Iris pigment epithelial cell (primary cell): ENCODE measurements at regions not wholly inside any gene's neighbourhood (a gene's known extent, or its start where the extent isn't known, plus 50 kb on each side); places are given as distances from the start of the nearest gene placed in this dataset.

Source experiments
- DNase-seq: peaks from one replicate; pipeline ENCODE4 v3.0.0-alpha.2; 2011; ENCODE audit warnings: low read depth

DNA sequence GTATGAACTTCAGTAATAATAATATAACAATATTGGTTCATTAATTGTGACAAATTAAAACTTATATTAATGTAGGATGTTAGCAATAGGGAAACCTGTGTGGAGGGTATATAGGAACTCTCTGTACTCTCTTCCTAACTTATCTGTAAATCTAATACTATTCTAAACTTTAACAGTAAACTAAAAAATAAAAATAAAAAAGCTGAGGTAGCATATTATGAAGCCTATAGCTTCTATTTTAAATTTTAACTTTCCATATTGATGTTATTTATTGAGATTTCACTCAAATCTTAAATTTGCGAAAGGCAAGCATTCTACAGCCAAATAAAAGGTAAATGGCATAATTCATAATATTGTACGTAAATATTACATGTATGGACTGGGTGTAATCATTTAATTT is 326.4 kb downstream of the MEI4 start:
- DNase-seq: no peak

- no peak for DNase-seq
Observed at GRCh38 chr6:77986380-77987034, 333.7 kb downstream of the MEI4 start.

- DNase-seq: no peak
Observed at GRCh38 chr6:77987035-77987384, 334.2 kb downstream of the MEI4 start.

DNA sequence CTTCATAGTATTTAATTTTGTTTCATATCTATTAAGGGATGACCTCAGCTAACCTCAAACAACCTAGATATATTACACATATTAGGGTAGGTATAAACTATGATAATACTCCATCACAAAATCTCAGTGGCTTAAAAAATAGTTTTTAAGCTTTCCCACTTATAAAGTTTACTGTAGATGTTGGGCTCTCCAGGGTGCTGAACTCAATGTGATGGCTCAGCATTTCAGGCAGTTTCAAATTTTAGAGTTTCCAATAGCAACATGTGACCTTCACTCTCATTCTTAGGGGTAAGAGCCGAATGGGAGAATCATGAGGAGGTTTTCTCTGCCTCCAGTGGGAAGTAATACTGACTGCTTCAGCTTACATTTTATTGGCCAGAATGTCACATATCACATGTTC is 357.3 kb downstream of the MEI4 start:
- no peak for DNase-seq

DNA sequence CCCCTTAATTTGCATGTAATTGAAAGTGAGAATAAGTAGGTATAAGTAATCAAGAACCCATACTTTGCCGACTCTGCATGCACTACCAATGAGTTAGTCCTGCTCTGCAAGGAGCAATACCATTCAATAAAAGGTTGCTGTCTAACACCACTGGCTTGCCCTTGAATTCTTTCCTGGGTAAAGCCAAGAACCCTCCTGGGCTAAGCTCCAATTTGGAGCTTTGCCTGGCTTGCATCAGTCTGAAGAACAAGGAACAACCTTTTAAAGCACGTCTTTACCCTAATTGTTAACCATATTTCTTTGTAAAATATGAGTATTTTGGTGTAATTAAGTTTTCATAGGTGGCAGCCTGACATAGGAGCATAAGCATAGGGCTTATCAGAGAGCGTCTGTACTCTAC is 367.7 kb downstream of the MEI4 start:
- DNase-seq: no peak

DNA sequence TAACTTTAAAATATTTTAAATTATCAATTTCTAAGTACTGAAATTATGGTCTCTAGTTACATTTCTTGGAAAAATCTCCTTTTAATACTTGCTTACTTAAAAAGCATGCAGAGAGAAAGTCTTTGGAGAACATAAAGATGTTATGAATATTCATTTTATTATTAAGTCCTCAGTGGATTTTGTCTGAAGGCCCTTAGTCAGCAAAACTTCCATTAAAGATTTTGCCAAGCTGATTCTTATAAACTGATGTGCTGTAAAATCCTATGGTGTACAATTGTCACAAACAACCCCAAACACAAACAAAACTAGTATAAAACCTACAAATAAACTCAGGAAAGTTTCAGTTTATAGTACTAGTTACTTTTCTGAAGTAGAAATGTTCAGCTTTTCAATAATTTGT is 372.7 kb downstream of the MEI4 start:
- no peak for DNase-seq

GRCh38 chr6:78031228-78031627 is 378.4 kb downstream of the MEI4 start:
- DNase-seq: no peak

- no peak for DNase-seq
Observed at GRCh38 chr6:78059171-78059570, 406.3 kb downstream of the MEI4 start.

DNA sequence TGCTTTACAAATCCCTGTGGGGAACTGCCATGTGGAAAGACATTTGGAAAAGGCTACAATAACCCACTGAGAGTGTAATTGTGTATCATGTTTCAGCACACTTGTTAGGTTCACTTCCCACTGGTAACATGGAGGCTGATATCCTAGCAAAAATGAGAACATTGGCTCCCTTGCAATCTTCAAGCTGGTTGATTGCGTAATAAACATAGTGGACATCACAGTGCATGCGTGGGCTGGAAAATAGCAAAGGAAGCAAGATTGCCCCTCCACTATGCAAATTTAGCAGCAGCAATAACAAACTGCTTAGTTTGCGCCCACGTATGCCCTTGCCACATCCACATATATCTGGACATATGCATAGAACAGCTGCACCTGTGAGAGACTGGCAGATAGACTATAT is 410.2 kb downstream of the MEI4 start:
- DNase-seq: no peak

- no peak for DNase-seq
Observed at GRCh38 chr6:78076371-78076770, 423.5 kb downstream of the MEI4 start.

GRCh38 chr6:78089531-78089930 is 436.7 kb downstream of the MEI4 start:
- DNase-seq: peak; percentile 1

DNA sequence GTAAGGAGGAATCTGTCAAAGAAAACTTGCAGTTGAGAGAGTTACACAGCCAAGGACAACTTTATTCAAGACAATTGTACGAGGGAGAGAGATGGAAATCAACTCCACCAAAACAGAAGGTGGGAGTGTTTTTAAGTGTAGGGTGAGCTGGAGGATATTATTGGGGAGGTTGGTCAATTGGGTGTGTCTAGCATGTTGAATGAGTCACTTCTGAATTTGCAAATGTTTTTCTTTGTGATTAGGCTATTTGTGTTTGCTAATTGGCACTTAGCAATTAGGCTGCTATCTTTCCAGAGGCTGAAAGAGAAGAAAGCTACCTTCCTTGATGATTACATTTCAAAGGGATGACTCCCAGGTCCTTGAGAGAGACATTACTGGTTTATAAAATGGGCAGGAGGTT is 441.1 kb downstream of the MEI4 start:
- DNase-seq: no peak

DNA sequence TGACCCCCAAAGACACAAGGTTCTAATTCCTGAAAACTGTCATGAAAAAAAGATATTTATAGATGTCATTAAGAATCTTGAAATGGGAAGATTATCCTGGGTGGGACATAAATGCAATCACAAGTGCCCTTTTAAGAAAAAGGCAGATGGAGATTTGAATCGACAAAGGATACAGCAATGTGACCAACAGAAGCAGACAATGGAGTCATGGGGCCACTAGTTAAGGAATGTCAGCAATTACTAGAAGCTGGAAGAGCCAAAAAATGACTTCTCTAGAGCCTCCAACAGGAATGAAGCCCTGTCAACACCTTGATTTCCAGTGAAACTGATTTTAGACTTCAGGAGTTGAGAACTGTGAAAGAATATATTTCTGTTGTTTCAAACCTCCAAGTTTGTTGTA is 448.5 kb downstream of the MEI4 start:
- DNase-seq: no peak

- DNase-seq: no peak
Observed at GRCh38 chr6:78110641-78111040, 457.8 kb downstream of the MEI4 start.

GRCh38 chr6:78117966-78118365 is 465.1 kb downstream of the MEI4 start:
- no peak for DNase-seq

GRCh38 chr6:78131521-78131920 is 478.7 kb downstream of the MEI4 start:
- no peak for DNase-seq

GRCh38 chr6:78132671-78133410 is 480.0 kb downstream of the MEI4 start:
- DNase-seq: no peak

DNA sequence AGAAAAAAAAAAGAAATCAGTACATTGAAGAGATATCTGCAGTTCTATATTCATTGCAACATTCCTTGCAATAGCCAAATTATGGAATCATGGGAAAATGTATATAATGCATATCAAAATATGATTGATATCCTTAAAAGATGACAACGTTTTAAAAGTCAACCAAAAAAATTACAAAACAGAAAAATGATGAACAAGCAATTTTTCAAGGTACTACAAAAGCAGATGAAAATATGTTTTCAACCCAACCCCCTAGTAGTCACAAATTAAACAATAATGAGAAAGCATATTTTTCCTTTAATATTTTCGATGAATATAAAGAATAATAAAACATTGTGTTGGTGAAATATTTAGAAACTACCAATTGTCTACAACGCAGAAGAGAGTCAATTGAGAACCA is 497.6 kb downstream of the MEI4 start:
- no peak for DNase-seq

DNA sequence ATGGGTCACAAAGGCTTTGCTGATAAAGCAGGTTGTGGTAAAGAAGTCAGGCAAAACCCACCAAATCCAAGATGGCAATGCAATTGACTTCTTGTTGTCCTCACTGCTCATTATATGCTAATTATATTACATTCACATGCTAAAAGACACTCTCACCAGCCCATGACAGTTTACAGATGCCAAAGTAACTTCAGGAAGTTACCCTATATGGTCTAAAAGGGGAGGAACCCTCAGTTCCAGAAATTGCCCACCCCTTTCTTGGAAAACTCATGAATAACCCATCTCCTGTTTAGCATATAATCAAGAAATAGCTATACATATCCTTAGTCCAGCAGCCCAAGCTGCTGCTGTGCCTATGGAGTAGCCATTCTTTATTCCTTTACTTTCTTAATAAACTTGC is 501.1 kb downstream of the MEI4 start:
- DNase-seq: no peak

DNA sequence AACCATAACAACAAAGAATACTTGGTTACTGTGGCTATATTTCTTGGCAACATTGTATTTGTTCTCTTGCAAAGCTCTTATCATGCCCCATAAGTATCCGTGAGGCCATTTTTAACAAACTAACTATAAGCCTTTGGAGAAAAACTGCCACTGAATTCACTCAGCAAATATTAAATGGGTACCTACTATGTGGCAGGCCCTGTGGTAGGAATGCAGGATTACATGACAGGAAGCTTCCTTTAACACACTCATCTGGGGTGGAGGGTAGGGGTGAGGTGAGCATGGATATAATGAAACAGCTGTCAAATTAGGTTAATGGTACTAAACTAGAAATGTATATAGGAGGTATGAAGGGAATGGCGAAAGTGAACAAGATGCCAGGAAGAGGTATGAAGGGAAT is 504.8 kb downstream of the MEI4 start:
- DNase-seq: no peak

- no peak for DNase-seq
Observed at GRCh38 chr6:78188891-78189290, 536.1 kb downstream of the MEI4 start.

DNA sequence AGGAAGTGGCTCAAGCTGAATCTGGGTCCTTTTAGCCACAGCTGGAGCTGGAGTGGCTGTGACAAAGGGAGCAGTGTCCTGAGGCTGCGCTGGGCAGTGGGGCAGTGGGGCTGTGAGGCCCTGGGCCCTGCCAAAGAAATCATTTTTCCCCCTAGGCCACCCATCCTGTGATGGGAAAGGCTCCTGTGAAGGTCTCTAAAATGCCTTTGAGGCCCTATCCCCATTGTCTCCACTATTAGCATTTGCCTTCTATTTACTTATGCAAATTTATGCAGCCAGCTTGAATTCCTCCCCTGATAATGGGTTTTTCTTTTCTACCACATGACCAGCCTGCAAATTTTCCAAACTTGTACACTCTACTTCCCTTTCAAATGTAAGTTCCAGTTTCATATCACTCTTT is 539.2 kb downstream of the MEI4 start:
- DNase-seq: no peak

DNA sequence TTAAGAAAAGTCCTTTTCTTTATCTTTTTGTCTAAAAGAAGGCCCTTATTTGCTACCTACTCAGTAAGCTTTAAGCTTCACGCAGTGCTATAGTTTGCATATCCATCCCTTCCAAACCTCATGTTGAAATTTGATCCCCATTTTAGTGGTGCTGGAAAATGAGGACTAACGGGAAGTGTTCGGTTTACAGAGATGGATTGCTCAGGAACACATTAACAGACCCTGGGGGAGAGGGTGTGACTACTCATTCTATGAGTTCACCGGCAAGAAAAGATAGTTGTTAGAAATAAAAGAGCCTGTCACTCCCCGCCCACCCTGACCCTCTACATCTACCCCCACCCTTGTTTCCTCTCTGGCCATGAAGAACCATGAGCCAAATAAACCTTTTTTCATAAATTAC is 546.2 kb downstream of the MEI4 start:
- no peak for DNase-seq

DNA sequence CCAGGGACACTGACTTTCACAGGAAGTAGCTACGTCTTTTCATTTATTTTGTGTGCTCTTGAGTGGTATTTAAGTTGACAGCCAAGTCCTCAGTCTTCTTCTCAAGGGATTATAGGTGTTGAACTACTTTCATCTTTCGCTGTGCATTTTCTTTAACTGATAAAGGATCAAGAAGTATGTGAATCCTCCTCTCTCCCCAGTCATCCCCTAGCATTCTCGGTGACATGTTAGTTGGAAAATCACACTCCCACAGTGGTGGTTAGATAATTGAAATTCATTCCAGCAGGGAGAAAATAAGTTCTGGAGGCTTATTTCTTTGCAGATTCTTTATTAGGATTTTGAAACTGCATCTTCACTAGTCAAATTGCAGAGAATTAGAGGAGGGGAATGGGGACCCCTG is 569.4 kb downstream of the MEI4 start:
- DNase-seq: no peak
